ENCODE measurements at regions not wholly inside any gene's neighbourhood (a gene's known extent, or its start where the extent isn't known, plus 50 kb on each side); places are given as distances from the start of the nearest gene placed in this dataset.

GRCh38 chr3:181497358-181497757 is 214.4 kb upstream of the SOX2 start:
- Histone ChIP-seq H3K36me3 (ENCODE audit: control insufficient read depth in 2 of 4, insufficient read depth in 4 of 4, low read length in 3 of 4) (no peaks in the 10 kb centered on the region), H3K4me3 (ENCODE audit: extremely low read depth in 1 of 4, insufficient read depth in 2 of 4, low read depth in 3 of 4, low read length in 4 of 4) (no peak overlapping the region)
- 87% methylated on average over 3 of the region's 3 CpGs; no CpG with 5 or more reads in 1 of the 2 experiments for WGBS, 2 experiments (ENCODE audit: extremely low coverage in 1 of 2, insufficient coverage in 1 of 2, insufficient read length in 1 of 2, insufficient replicate concordance in 2 of 2, low coverage in 1 of 2, low lambda C conversion rate in 2 of 2, missing lambda C conversion rate in 1 of 2)
- TF ChIP-seq SP2 (IDR thresholded peaks at IDR 0.05; ENCODE audit: low read length) (no peak), PHF8 (conservative IDR thresholded peaks at IDR 0.05; ENCODE audit: low read depth, low read length) (no peak), FOSL1 (IDR thresholded peaks at IDR 0.05; ENCODE audit: insufficient read depth, low read depth, low read length) (no peak), BCL11A (IDR thresholded peaks at IDR 0.05; ENCODE audit: low read depth in 2 of 2, low read length in 2 of 2) (no peak), EP300 (IDR thresholded peaks at IDR 0.05; ENCODE audit: borderline replicate concordance in 1 of 2, low read depth in 2 of 2, low read length in 2 of 2) (no peak)

More at GRCh38 chr3:181497358-181497757, 214.4 kb upstream of the SOX2 start:
- H4K5ac ChIP-seq (ENCODE audit: insufficient read length, low read depth, low read length), result no peak overlapping the region
- ChIA-PET POLR2A (ENCODE audit: partially characterized antibody) (no interaction called here), CTCF (ENCODE audit: partially characterized antibody) (interaction anchor here (0.6 to 1.4 kb wide), 2 partner anchors 137 to 321 kb away, joined by 3 to 4 read pairs; no protein-coding TSS in a partner anchor)
- H3K4me1 ChIP-seq (replicated peaks in 1 of 4; ENCODE audit: control insufficient read depth in 3 of 4, insufficient read depth in 4 of 4, low read length in 3 of 4), result peaks cover 0 to 2% (median 0%) of the 10 kb centered on the region in 4 experiments; a peak in 1 of 7 replicates
- H2AFZ ChIP-seq (ENCODE audit: low read length), result no peak overlapping the region
- no peak overlapping the region for H2BK120ac ChIP-seq (replicated peaks; ENCODE audit: low read depth, low read length)
- H4K20me1 ChIP-seq (replicated peaks in 1 of 2; ENCODE audit: control insufficient read depth in 1 of 2, insufficient read depth in 2 of 2, low read length in 2 of 2), result no peaks in the 10 kb centered on the region
- no peak overlapping the region for H3K14ac ChIP-seq (ENCODE audit: insufficient read length)
- H3K18ac ChIP-seq (ENCODE audit: extremely low read depth, low read length), result no peak overlapping the region
- H3K27ac ChIP-seq (ENCODE audit: low read depth, low read length), result no peak overlapping the region
- H2AK5ac ChIP-seq (ENCODE audit: low read depth, low read length), result no peak overlapping the region
- no peaks in the 10 kb centered on the region for H3K9me3 ChIP-seq (ENCODE audit: insufficient read depth in 2 of 2, low read depth in 1 of 2, low read length in 1 of 2)
- H2BK20ac ChIP-seq (ENCODE audit: low read length), result no peak overlapping the region
- no peaks in the 10 kb centered on the region for H3K27me3 ChIP-seq (replicated peaks in 1 of 4; ENCODE audit: control insufficient read depth in 3 of 4, extremely low read depth in 1 of 4, insufficient read depth in 3 of 4, low read length in 3 of 4)
- H3K9ac ChIP-seq (replicated peaks in 1 of 4; ENCODE audit: extremely low read depth in 1 of 4, low read depth in 3 of 4, low read length in 3 of 4), result no peak overlapping the region
- FAIRE-seq, result no peak
- H3K4ac ChIP-seq (replicated peaks; ENCODE audit: insufficient read length, low read depth, low read length), result no peak overlapping the region
- no peaks in the 10 kb centered on the region for H3K79me2 ChIP-seq (ENCODE audit: control insufficient read depth in 1 of 2, insufficient read depth in 2 of 2, low read length in 2 of 2)
- no peak for DNase-seq (ENCODE audit: low read depth in 1 of 2, low spot score in 2 of 2)
- no peak overlapping the region for H3K4me2 ChIP-seq (ENCODE audit: insufficient read depth in 1 of 2, low read depth in 2 of 2, low read length in 2 of 2)
- no peak overlapping the region for H4K91ac ChIP-seq (replicated peaks; ENCODE audit: insufficient read length, low read length)
- H3K23ac ChIP-seq (ENCODE audit: insufficient read length), result no peak overlapping the region
- H3K56ac ChIP-seq (replicated peaks; ENCODE audit: insufficient read length, low read depth, low read length), result no peak overlapping the region
- no peak overlapping the region for H2BK5ac ChIP-seq (ENCODE audit: low read depth, low read length)
- H2BK15ac ChIP-seq (ENCODE audit: low read length), result no peak overlapping the region
- no peak overlapping the region for H2BK12ac ChIP-seq (ENCODE audit: low read depth, low read length)
- H3K79me1 ChIP-seq (ENCODE audit: low read depth, low read length), result no peaks in the 10 kb centered on the region
- no peaks in the 10 kb centered on the region for H3K23me2 ChIP-seq (ENCODE audit: low read depth, low read length)
- H4K8ac ChIP-seq (ENCODE audit: extremely low read depth, insufficient read depth, low read length), result no peak overlapping the region
